GM04504 (cell line): ENCODE measurements at regions not wholly inside any gene's neighbourhood (a gene's known extent, or its start where the extent isn't known, plus 50 kb on each side); places are given as distances from the start of the nearest gene placed in this dataset.
A peak's percentile ranks its signal among the peaks of the same experiment; 100 is the strongest.
"Not testable (repeated sequence)": the region's sequence is repeated elsewhere in the genome, so short reads cannot be mapped to it uniquely, and the experiment has no call there.

Experiments used
- DNase-seq: peaks from one replicate; pipeline ENCODE4 v3.0.0-alpha.2; 2012; ENCODE audit warnings: low read depth

DNA sequence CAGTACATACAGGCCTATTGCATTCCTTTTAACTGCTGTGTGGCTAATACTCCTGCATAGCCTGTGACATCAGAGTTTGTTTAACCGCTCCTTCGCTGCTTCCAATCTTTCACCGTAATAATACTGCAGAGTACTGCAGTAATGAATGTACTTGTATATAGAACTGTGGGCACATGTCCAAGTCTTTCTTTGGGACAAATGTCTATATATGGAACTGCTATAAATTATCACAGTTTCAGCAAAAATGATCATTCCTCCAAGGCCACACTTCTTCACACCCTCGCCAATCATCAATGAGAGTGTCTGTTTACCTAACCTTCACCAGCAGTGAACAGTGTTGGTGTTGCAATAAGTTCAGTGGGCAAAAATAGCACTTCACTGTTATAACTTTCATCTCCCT, 230.4 kb downstream of the SP3 start:
- DNase-seq: no peak

DNA sequence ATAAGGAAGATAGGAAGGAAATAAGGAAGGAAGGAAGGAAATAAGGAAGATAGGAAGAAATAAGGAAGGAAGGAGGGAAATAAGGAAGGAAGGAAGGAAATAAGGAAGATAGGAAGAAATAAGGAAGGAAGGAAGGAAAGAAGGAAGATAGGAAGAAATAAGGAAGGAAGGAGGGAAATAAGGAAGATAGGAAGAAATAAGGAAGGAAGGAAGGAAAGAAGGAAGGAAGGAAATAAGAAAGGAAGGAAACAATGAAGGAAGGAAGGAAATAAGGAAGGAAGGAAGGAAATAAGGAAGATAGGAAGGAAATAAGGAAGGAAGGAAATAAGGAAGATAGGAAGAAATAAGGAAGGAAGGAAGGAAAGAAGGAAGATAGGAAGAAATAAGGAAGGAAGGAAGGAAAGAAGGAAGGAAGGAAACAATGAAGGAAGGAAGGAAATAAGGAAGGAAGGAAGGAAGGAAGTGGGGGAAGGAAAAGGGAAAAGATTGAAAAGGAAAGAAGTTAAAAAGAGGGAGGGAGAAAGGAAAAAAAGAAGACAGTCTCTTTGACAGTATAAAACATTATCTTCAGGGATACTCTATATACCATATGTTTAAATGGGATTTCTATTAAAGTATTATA, 227.1 kb downstream of the SP3 start:
- DNase-seq: not testable (repeated sequence)

DNA sequence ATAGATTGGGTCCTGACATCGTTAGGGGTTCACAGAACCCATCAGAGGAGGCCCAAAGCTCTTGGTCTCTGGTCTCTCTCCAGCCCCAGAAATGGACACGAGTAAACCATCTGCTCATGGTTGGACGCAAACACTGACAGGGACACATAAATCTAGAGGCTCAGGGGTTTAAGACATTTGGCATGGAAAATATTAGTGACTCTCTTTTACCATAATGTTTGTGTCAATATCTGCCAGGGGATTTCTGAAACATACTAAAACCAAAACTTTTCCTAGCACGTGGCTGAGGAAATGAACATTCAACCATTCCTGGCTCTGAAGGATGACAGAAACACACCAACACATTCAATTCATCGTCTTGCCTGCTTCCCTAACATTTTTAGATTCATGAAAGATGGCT, 226.2 kb downstream of the SP3 start:
- no peak for DNase-seq

GRCh38 chr2:173740639-173741038, 224.5 kb downstream of the SP3 start:
- no peak for DNase-seq

- no peak for DNase-seq
These were observed 223.4 kb downstream of the SP3 start for GRCh38 chr2:173741759-173742158.

DNA sequence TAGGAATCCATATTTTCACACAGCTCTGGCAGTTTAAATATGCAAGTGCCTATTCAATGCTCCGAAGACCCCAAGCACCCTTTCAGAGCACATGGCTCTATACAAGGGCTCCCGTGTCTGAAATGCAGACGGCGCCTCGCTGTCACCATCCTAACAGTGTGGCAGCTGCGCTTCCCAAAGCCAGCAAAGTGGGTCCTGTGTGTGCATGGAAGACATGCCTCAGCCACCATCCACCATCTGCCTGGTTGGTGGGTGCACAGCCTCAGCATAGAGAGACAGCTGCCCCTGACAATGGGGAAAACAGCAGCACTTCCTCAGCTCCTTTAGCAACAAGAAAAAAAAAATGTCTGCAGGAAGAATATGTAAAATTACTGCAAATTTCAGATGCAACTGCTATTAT, 218.1 kb downstream of the SP3 start:
- no peak for DNase-seq

- peak; percentile 19 for DNase-seq
These were observed 215.9 kb downstream of the SP3 start for GRCh38 chr2:173749315-173749714.

- peak; percentile 10 for DNase-seq
These were observed 214.8 kb downstream of the SP3 start for GRCh38 chr2:173750353-173750801.

GRCh38 chr2:173750831-173751230, 214.3 kb downstream of the SP3 start:
- DNase-seq: no peak

DNA sequence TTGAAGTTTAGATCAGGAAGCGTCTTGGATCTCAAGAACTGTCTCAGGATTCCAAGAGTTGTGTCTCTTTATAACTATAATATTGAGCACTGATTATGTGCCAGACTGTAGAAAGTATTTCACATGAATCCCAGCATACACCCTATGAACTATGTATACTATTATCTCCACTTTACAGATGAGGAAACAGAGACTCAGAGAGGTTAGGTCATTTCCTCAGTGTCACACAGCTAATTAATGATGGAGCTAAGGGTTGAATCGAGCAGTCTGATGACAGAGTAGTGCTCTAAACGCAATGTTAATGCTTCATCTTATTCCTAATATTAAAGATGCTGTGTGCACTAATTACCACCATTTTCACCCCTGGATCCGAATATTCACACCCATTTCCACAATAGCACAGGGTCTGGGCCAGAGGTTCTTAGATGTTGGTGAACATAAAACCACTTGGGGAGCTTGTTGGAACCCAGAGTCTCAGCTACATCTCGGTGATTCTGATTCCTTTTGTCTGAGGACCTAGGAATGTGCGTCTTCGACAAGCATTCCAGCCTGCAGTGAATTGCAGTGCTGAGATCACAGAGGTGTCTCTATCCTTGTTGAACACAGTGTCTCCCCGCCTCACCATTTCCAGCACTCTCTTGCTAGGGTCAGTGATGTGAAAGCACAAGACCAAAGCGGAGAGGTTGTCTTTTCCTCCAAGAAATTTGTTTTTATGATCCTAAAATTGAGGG, 213.8 kb downstream of the SP3 start:
- no peak for DNase-seq

- no peak for DNase-seq
These were observed 213.0 kb downstream of the SP3 start for GRCh38 chr2:173752152-173752551.

- DNase-seq: no peak
These were observed 211.7 kb downstream of the SP3 start for GRCh38 chr2:173753441-173753840.

- no peak for DNase-seq
These were observed 211.0 kb downstream of the SP3 start for GRCh38 chr2:173754165-173754564.

GRCh38 chr2:173754837-173755236, 210.3 kb downstream of the SP3 start:
- DNase-seq: no peak

DNA sequence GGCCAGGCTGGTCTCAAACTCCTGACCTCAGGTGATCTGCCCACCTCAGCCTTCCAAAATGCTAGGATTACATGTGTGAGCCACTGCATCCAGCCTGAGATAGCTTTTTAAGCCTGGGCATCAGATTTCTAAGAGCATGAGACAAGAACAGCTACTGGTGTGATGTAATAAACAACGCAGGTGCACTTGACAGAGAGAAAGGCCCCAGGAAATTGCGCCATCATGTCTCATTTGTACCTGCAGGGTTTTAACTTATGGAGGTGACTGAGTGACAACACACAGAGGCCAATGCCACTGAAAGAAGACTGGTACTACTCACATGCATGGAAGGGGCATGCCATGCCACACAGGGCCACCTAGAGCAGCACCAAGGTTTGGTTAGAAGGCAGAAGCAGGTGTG, 209.4 kb downstream of the SP3 start:
- no peak for DNase-seq

- no peak for DNase-seq
These were observed 205.2 kb downstream of the SP3 start for GRCh38 chr2:173759959-173760358.

DNA sequence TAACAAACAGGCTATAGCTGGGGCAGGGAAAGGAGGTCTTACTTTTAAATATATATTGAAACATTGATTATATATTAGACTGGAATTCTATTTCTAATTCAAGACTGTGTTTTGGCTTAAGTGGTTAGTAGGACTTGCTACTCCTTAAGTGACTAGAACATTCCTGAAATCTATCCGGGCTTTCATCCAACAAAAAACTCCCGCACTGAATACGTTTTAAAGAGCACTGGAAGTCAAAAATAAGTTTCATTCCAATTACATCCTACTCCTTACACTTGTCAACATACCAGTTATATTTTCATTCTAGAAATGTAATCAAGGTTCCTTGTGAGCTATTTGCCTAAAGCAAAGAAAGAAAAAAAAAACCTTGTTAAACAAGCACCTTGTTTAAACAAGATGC, 204.6 kb downstream of the SP3 start:
- no peak for DNase-seq

DNA sequence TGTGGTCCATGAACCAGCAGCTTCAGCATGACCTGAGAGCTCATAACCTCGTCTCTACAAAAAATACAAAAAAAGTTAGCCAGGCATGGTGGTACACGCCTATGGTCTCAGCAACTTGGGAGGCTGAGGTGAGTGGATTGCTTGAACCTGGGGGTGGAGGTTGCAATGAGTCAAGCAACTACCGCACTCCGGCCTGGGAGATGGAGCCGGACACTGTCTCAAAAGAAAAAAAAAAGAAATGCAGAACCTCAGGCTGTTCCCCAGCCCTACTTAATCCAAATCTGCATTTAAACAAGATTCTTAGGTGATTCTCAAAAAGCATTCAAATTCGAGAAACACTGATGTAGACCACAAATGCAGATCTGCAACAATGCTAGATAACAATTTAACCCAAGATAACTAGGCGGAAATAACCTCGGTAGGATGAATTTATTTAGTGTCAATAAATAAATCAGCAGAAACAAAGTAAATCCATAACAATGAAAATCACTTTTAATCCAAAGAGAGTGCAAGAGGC, 203.5 kb downstream of the SP3 start:
- no peak for DNase-seq

DNA sequence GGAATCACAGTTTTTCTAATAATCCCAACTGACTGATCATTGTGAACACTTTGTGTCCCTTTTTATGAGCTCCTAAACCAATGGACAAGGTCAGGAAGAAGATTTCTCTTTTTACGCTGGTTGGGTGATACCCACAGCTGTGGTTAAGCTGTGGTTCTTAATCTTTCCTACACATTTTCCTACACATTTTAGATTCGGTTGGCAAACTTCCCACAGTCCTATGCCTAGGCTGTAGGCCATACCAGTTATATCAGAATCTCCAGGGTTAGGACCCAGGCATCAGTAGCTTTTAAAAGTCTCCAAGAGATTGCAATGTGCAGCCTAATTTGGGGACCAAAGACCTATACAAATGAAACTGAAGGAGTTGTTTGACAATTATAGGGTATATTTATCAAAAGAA, 203.0 kb downstream of the SP3 start:
- no peak for DNase-seq

DNA sequence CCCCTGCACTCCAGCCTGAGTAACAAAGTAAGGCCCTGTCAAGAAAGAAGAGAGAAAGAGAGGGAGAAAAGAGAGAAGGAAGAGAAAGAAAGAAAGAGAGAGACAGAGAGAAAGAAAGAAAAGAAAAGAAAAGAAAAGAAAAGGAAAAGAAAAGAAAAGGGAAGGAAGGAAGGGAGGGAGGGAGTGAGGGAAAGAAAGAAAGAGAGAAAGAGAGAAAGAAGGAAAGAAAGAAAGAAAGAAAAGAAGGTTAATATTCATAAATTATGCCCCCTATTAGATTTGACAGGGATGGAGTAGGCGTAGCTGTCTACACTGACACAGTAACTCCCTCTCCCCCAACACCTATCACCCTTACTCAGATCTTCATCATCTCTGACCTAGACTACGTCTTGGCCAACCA, 202.3 kb downstream of the SP3 start:
- no peak for DNase-seq

DNA sequence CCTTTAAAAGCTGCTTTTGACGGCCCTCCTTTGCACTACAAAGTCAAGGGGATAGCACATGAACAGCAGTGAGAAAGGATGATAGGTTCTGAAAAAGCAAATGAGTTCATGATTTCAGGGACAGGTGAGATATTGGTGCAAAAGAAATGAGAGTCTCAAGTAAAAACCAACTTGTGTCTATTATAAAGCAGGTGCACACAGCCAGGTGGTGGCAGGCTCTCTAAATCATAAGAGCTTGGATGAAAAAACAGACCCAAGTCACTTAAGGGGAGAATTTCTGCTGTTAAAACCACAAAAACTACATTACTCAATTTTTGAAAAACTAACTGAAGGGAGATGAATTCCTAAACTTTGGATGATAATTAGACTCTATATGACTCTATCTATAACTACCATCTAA, 201.5 kb downstream of the SP3 start:
- DNase-seq: no peak

- no peak for DNase-seq
These were observed 201.1 kb downstream of the SP3 start for GRCh38 chr2:173764094-173764493.

- no peak for DNase-seq
These were observed 198.5 kb downstream of the SP3 start for GRCh38 chr2:173766537-173767289.
